ENCODE measurements at regions not wholly inside any gene's neighbourhood (a gene's known extent, or its start where the extent isn't known, plus 50 kb on each side); places are given as distances from the start of the nearest gene placed in this dataset.

DNA sequence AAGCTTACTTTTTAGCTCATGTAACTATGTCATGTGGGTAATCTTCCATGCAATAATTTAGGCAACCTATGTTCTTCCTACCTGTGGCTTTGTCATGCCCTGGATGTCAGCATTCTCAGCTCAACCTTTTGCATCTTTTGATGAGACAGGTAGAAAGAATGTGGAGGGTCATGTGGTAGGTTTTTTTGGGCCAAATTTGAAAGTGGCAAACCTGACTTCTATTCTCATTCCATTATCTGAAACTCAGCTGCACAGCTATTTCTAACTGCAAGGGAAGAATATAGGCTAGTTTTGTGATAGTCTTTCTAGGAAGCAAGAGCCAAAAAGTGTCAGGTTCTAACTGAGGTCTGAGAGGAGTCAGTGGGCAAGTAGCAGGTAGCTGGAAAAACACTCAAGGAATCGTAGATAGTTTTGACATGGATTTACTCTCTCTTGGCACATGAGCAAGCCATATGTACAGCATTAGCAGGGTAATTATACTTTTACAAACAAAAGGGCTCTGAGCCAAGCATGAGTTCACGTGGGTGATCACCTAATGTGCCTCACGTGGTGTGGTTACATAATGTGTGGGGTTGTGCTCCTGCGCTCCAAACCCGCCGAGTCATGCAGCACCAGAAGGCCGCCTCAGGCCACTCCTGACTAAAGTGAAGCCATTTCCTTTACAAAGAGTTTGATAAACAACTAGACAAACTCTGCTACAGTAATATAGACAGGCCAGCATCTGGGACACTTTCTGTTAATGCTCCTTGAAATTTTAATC, 1013.8 kb downstream of the PLA2G4A start:
- TF ChIP-seq CTCF (IDR thresholded peaks at IDR 0.05; ENCODE audit: borderline replicate concordance, extremely low read depth, low read length, poor library complexity, severe bottlenecking) (no peak), EZH2 (IDR thresholded peaks at IDR 0.05; ENCODE audit: borderline replicate concordance, low read depth, low read length, severe bottlenecking) (no peak)
